ENCODE measurements at regions not wholly inside any gene's neighbourhood (a gene's known extent, or its start where the extent isn't known, plus 50 kb on each side); places are given as distances from the start of the nearest gene placed in this dataset.

GRCh38 chr4:128488055-128488705, 200.6 kb upstream of the PGRMC2 start:
- intact Hi-C loops (cut with DNase I; ENCODE audit: low total_unique reads): no loop called here
- Histone ChIP-seq H3K27me3 (no peaks in the 10 kb centered on the region), H3K4me1 (no peaks in the 10 kb centered on the region), H3K4me3 (no peak overlapping the region), H3K27ac (no peak overlapping the region), H3K9me3 (no peaks in the 10 kb centered on the region), H3K36me3 (no peaks in the 10 kb centered on the region)
- TF ChIP-seq POLR2AphosphoS5 (IDR thresholded peaks at IDR 0.05): no peak
- TF ChIP-seq CTCF (IDR thresholded peaks at IDR 0.05): no peak
- TF ChIP-seq EP300 (IDR thresholded peaks at IDR 0.05): no peak
- no peak for TF ChIP-seq POLR2A (IDR thresholded peaks at IDR 0.05)
- 39 to 65% (median 46%) methylated on average over 3 of the region's 3 CpGs for WGBS, 5 donors
- DNase-seq: no peak

GRCh38 chr4:128484896-128485295, 197.3 kb upstream of the PGRMC2 start:
- no peaks in the 10 kb centered on the region for H3K4me1 ChIP-seq
- no peaks in the 10 kb centered on the region for H3K27me3 ChIP-seq
- H3K27ac ChIP-seq: no peak overlapping the region
- no peak overlapping the region for H3K4me3 ChIP-seq
- TF ChIP-seq EP300 (IDR thresholded peaks at IDR 0.05) (no peak), CTCF (IDR thresholded peaks at IDR 0.05) (no peak), POLR2AphosphoS5 (IDR thresholded peaks at IDR 0.05) (no peak), POLR2A (IDR thresholded peaks at IDR 0.05) (no peak)
- no peaks in the 10 kb centered on the region for H3K9me3 ChIP-seq
- no peaks in the 10 kb centered on the region for H3K36me3 ChIP-seq
- intact Hi-C loops (cut with DNase I; ENCODE audit: low total_unique reads): no loop called here
- no peak for DNase-seq

- Histone ChIP-seq H3K27me3 (no peaks in the 10 kb centered on the region), H3K4me3 (no peak overlapping the region), H3K27ac (no peak overlapping the region), H3K4me1 (no peaks in the 10 kb centered on the region), H3K9me3 (no peaks in the 10 kb centered on the region), H3K36me3 (no peaks in the 10 kb centered on the region)
- peak in 1 of 2 donors; percentile 9 for DNase-seq
- TF ChIP-seq POLR2A (IDR thresholded peaks at IDR 0.05): no peak
- no peak for TF ChIP-seq CTCF (IDR thresholded peaks at IDR 0.05)
- TF ChIP-seq EP300 (IDR thresholded peaks at IDR 0.05): no peak
- TF ChIP-seq POLR2AphosphoS5 (IDR thresholded peaks at IDR 0.05): no peak
- intact Hi-C loops (cut with DNase I; ENCODE audit: low total_unique reads): no loop called here
- WGBS, 5 donors: 47 to 93% (median 76%) methylated on average over 2 of the region's 2 CpGs
Measured at GRCh38 chr4:128483816-128484215, 196.2 kb upstream of the PGRMC2 start.

- H3K36me3 ChIP-seq: no peaks in the 10 kb centered on the region
- H3K9me3 ChIP-seq: no peaks in the 10 kb centered on the region
- H3K27me3 ChIP-seq: no peaks in the 10 kb centered on the region
- DNase-seq: no peak
- H3K27ac ChIP-seq: no peak overlapping the region
- intact Hi-C loops (cut with DNase I; ENCODE audit: low total_unique reads): no loop called here
- TF ChIP-seq EP300 (IDR thresholded peaks at IDR 0.05) (no peak), CTCF (IDR thresholded peaks at IDR 0.05) (no peak), POLR2A (IDR thresholded peaks at IDR 0.05) (no peak), POLR2AphosphoS5 (IDR thresholded peaks at IDR 0.05) (no peak)
- 92 to 100% (median 98%) methylated on average over 2 of the region's 2 CpGs for WGBS, 5 donors
- H3K4me3 ChIP-seq: no peak overlapping the region
- no peaks in the 10 kb centered on the region for H3K4me1 ChIP-seq
Measured at GRCh38 chr4:128483041-128483440, 195.4 kb upstream of the PGRMC2 start.
